Esophagus muscularis mucosa (tissue), 4 donors: ENCODE measurements at regions not wholly inside any gene's neighbourhood (a gene's known extent, or its start where the extent isn't known, plus 50 kb on each side); places are given as distances from the start of the nearest gene placed in this dataset.

ENCODE experiments used
- CTCF ChIP-seq, 3 experiments: fragments of 200-600 bp in 2 of 3; fragments of 450-650 bp in 1 of 3; sonication (generic) in 2 of 3; IDR thresholded peaks; one replicate each; pipeline ENCODE4 v1.5.1; 2017 to 2019; ENCODE audit warnings: antibody characterized with exemption in 3 of 3, mild to moderate bottlenecking in 2 of 3, moderate library complexity in 1 of 3
- EP300 ChIP-seq: sonication (generic); formaldehyde crosslinking; IDR thresholded peaks from one replicate; pipeline ENCODE4 v1.6.1; 2017; ENCODE audit warnings: antibody characterized with exemption
- POLR2A ChIP-seq: fragments of 450-650 bp; IDR thresholded peaks from one replicate; pipeline ENCODE4 v1.6.1; 2017; ENCODE audit warnings: antibody characterized with exemption, moderate library complexity, mild to moderate bottlenecking, low read depth
- POLR2AphosphoS5 ChIP-seq, 2 donors: sonication (generic); formaldehyde crosslinking; IDR thresholded peaks; one replicate each; pipeline ENCODE4 v1.6.1; 2017; ENCODE audit warnings: antibody characterized with exemption in 2 of 2

GRCh38 chr13:78045916-78046315 is 127.3 kb upstream of the EDNRB start:
- TF ChIP-seq CTCF (IDR thresholded peaks at IDR 0.05) (no peak), POLR2A (no peak), EP300 (no peak), POLR2AphosphoS5 (IDR thresholded peaks at IDR 0.05) (no peak)
